SKM-1 treated with dmso at 0.1 percent for 144 hours (cell line): ENCODE measurements at regions not wholly inside any gene's neighbourhood (a gene's known extent, or its start where the extent isn't known, plus 50 kb on each side); places are given as distances from the start of the nearest gene placed in this dataset.

ENCODE experiments used
- DNase-seq: peaks from one replicate; lab custom pipeline; 2025; ENCODE audit not compliant: unreplicated experiment; lab: John Stamatoyannopoulos, UW

- no peak for DNase-seq
These were observed 51.7 kb upstream of the RTL1 start for GRCh38 chr14:100955201-100955600.

DNA sequence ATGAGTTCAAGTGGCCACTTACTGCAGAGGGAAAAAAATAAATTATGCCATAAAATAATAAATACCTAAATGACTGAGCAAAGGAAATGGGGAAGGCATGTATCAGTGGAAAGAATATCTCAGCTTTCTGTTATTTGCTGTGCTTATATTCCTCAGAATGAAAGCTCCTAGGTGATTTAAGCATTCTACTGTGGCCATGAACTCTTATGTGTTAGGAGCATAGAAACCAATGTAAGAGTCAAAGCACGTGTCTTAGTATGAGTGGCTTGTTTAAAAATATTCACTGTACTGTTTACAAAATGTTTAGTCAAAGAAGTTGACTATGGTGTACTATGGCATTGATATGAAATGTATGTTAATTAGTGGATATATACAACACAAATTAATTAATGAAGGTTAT is 59.0 kb upstream of the RTL1 start:
- no peak for DNase-seq

DNA sequence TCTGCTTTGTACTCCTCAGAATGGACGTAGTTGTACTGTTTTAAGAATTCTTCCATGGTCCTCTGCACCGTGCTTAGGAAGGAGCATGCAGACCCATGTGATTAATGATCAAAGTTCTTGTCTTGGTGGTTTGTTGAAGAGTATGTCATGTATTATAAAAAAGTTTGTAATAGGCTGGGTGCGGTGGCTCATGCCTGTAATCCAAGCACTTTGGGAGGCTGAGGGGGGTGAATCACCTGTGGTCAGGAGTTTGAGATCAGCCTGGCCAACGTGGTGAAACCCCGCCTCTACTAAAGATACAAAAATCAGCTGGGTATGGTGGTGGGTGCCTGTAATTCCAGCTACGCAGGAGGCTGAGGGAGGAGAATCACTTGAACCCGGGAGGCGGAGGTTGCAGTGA is 61.8 kb upstream of the RTL1 start:
- DNase-seq, result no peak

GRCh38 chr14:100967178-100967577 is 63.7 kb upstream of the RTL1 start:
- DNase-seq, result no peak

GRCh38 chr14:100967930-100968329 is 64.4 kb upstream of the RTL1 start:
- DNase-seq, result no peak

- DNase-seq, result no peak
These were observed 68.8 kb upstream of the RTL1 start for GRCh38 chr14:100972118-100972897.

DNA sequence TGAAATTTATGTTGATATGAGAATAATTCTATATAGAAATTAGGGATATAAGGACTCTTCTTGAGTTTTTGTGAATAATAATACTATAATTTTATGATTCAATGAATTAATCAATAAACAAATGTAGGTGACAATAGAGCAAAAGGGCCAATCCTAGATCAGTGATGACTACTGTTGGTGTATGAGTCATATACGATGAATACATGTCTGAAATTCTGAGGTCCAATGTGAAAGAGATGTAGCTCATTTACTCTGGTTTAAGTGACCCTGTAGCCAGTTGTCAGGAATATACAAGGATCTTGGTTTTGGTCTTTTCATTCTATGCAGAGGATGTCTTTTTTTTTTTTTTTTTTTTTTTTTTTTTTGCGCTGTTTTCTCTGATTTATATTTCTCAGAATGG is 72.1 kb upstream of the RTL1 start:
- no peak for DNase-seq

DNA sequence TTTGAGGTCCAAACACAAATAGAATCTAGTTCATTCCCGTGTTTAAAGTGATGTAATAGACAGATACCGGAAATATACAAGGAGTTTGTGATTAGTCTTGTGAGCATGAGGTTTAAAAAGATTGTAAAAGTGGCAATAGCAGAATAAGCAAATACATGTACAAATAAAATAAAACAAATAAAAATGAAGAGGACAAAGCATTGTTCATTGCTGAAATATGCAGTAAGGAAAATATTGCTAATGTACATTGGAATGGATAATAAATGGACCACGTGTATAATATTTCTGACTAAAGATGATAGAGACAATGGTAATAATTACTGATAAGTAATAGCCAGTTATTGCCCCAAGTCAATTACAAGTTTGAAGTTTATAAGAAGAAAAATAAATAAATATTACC is 75.6 kb upstream of the RTL1 start:
- no peak for DNase-seq

GRCh38 chr14:100979780-100980179 is 76.3 kb upstream of the RTL1 start:
- no peak for DNase-seq

- DNase-seq, result no peak
These were observed 77.3 kb upstream of the RTL1 start for GRCh38 chr14:100980823-100981222.

DNA sequence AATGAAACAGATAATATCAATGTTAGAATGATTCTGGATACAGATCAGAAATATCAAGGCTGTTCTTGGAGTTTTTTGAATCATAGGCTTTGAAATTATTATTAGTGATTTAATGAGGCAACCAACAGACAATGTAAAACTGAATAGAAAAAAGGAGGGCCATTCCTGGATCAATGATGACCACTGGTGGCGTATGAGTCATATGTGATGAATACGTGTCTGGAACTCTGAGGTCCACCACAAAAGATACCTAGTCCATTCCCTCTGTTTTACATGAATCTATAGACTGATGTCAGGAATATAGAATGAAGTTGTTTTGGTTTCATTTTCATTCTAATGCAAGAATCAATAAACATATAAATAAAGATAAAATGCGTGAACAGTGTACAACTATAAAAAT is 78.3 kb upstream of the RTL1 start:
- no peak for DNase-seq

DNA sequence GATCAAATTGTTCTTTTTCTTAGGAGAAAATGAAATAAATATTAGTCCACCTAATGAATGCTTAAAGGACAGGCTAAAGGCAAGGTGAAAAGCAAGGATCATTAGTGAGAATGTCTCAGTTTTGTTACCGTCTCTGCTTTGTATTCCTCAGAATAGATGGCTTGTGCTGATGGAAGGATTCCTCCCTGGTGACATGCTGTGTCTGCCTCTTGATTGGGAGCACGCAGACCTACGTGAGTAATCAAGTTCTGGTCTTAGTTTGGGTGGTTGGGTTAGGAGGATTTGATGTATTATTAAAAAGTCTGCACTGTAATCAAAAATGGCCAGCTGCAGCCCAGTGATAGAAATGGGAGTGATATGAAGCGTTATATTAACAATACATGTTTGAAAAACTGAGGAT is 78.8 kb upstream of the RTL1 start:
- no peak for DNase-seq

DNA sequence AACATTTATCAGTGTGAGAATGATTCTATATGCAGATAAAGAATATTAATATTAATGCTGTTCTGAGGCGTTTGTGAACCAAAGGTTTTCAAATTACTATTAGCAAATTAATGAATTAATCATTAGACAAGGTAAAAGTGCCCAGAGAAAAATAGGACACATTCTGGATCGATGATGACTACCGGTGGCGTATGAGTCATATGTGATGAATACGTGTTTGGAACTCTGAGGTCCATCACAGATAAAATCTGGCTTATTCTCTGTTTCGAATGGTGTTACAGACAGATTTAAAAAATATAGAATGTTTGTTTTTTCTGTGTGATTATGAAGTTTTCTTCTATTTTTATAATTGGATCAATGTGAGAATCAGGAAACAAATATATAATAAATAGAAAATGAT is 79.2 kb upstream of the RTL1 start:
- DNase-seq, result no peak

DNA sequence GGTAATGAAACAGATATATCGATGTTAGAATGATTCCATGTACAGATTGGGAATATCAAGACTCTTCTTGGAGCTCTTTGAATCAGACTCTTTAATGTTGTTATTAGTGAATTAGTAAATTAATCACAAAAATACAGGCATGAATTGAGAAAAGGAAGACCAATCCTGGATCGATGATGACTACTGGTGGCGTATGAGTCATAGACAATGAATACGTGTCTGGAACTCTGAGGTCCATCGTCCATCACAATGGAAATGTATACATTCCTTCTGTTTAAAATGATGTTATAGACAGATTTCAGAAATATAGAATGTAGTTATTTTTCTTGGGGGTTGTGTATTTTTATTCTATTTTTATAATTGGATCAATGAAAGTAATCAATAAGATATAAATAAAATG is 80.2 kb upstream of the RTL1 start:
- no peak for DNase-seq

- no peak for DNase-seq
These were observed 84.5 kb upstream of the RTL1 start for GRCh38 chr14:100988011-100988410.

- no peak for DNase-seq
These were observed 84.9 kb upstream of the RTL1 start for GRCh38 chr14:100988411-100988900.

DNA sequence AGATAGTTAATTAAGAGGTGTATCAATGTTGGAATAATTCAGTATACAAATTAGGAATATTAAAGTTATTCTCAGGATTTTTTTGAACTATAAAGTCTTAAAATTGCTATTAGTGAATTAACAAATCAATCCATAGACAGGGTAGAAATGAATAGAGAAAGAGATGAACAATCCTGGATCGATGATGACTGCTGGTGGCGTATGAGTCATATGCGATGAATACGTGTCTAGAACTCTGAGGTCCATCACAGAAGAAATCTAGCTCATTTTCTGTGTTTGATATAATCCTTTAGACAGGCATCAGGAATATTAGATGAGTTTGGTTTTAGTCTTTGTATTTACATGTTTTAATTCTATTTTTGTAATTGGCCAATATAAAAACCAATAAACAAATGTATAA is 85.4 kb upstream of the RTL1 start:
- DNase-seq, result no peak

DNA sequence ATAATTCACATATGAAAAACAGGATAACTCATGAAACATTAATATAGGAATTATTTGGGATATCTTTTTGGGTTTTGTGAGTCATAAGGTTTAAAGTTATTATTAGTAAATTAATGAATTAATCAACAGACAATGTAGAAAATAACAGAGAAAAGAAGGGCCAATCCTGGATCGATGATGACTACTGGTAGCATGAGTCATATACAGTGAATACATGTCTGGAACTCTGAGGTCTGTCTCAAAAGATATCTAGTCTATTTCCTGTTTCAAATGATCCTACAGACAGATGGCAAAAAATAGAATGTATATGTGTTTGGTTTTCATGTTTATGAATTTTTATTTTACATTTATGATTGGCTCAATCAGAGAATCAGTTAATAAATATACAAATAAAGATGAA is 86.4 kb upstream of the RTL1 start:
- DNase-seq, result no peak

- DNase-seq, result no peak
These were observed 90.6 kb upstream of the RTL1 start for GRCh38 chr14:100994082-100994481.

DNA sequence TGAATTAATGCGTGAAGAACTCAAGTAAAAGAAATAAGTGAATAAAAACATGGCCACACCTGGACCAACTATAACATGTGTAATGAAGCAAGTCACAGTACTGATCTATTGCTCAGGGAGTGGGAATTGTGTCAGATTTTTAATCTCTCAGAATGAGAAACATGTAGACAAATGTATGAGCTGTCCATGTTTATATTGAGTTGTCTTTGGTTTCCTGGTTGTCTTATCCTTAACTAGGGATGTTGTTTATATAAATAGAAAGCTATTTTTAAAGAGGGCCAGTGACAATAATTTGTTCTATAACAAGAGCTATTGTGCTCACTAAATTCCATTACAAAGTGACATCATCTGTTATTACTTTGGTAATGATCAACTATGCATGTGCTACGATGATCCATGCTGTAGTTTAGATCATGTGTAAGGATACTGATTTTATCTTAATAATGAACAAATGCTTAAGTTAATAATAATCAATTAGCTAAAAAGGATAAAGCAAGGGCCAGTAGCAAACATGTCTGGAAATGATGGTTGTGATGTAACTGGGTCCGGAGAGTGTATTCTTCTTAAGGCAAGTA is 91.3 kb upstream of the RTL1 start:
- DNase-seq, result no peak

- DNase-seq, result no peak
These were observed 97.3 kb upstream of the RTL1 start for GRCh38 chr14:101000711-101001250.

DNA sequence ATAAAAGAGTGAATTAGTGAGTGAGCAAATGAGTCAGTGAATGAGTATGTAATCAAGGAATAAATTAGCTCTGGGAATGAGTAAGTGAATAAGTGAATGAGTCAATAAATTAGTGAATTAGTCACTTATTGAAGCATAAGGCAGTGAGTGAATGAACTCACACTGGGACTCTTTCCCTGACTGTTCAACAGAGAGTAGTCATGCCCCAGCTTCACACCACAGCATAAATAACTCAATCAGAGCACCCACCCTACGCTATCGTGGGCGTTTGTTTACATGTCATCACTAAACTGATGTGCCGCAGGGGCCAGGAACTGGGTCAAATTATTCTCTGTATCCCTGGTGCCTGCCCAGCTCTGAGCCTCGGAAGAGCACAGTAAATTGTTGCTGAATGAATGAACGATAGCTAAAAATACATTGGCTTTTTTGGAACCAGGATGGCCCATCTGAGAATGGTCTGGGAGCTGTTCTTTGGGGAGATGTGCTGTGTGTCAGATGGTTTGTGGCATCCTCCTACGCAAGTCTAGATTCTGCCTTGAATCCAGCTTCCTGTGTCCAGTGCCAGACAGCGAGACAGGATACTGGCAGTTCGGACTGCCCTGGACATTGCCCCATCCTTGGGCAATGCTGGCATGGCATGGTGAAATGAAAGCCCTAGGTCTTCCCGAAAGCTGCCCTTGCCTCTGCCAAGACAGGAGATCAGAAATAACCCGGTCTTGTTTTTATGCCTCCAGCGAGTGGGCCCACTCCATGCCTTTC is 98.0 kb upstream of the RTL1 start:
- DNase-seq, result no peak
